Keratinocyte (primary cell): ENCODE measurements at regions not wholly inside any gene's neighbourhood (a gene's known extent, or its start where the extent isn't known, plus 50 kb on each side); places are given as distances from the start of the nearest gene placed in this dataset.

ENCODE experiments used
- DNase-seq: peaks from one replicate; pipeline ENCODE4 v3.0.0-alpha.2; 2011; ENCODE audit warnings: low read depth, missing footprints, low spot score
- FAIRE-seq: peaks from 2 replicates; lab custom pipeline; 2011; peaks lifted over from hg19 to GRCh38; lab: Jason Lieb, UNC
- H2AFZ ChIP-seq: 2 replicates; pipeline ENCODE4 v1.6.0; 2012; ENCODE audit warnings: low read length, control low read depth, inconsistent platforms; ENCODE audit not compliant: control insufficient read depth
- H3K27ac ChIP-seq: 2 replicates; pipeline ENCODE4 v1.5.1; 2011; ENCODE audit warnings: low read length; ENCODE audit not compliant: control insufficient read depth, insufficient read depth
- H3K27me3 ChIP-seq: 3 replicates; pipeline ENCODE4 v1.6.0; 2011; ENCODE audit warnings: low read length; ENCODE audit not compliant: control insufficient read depth, insufficient read depth; ENCODE audit errors: extremely low read depth
- H3K36me3 ChIP-seq, 2 experiments: 2 replicates in 1 of 2; 3 replicates in 1 of 2; pipeline ENCODE4 v1.5.1; 2011; ENCODE audit warnings: low read length in 2 of 2, mild to moderate bottlenecking in 1 of 2; ENCODE audit not compliant: control insufficient read depth in 2 of 2, insufficient read depth in 2 of 2; ENCODE audit errors: extremely low read depth in 1 of 2
- H3K4me1 ChIP-seq: 3 replicates; pipeline ENCODE4 v1.5.1; 2011; ENCODE audit warnings: low read length; ENCODE audit not compliant: control insufficient read depth, insufficient read depth; ENCODE audit errors: extremely low read depth
- H3K4me2 ChIP-seq: 3 replicates; pipeline ENCODE4 v1.6.0; 2011; ENCODE audit warnings: low read depth, low read length; ENCODE audit not compliant: control insufficient read depth, insufficient read depth; ENCODE audit errors: extremely low read depth
- H3K4me3 ChIP-seq, 3 experiments: fragments of 200-600 bp in 1 of 3; sonication (generic) in 1 of 3; 2 replicates in 2 of 3; 3 replicates in 1 of 3; pipeline ENCODE4 v1.5.1; 2011 to 2016; ENCODE audit warnings: low read length in 3 of 3, mild to moderate bottlenecking in 3 of 3, control low read depth in 2 of 3, inconsistent platforms in 1 of 3, low read depth in 1 of 3, mixed read lengths in 1 of 3, mixed run types in 1 of 3, moderate library complexity in 1 of 3; ENCODE audit not compliant: control insufficient read depth in 2 of 3, insufficient read depth in 2 of 3; ENCODE audit errors: extremely low read depth in 1 of 3
- H3K79me2 ChIP-seq: 2 replicates; pipeline ENCODE4 v1.6.0; 2012; ENCODE audit warnings: low read length; ENCODE audit not compliant: control insufficient read depth, insufficient read depth
- H3K9ac ChIP-seq: 3 replicates; pipeline ENCODE4 v1.6.0; 2011; ENCODE audit warnings: low read length; ENCODE audit not compliant: control insufficient read depth, insufficient read depth; ENCODE audit errors: extremely low read depth
- H3K9me1 ChIP-seq: 3 replicates; pipeline ENCODE4 v1.6.0; 2011; ENCODE audit warnings: low read length; ENCODE audit not compliant: control insufficient read depth, insufficient read depth; ENCODE audit errors: extremely low read depth
- H3K9me3 ChIP-seq: 2 replicates; pipeline ENCODE4 v1.5.1; 2012; ENCODE audit warnings: low read depth, low read length; ENCODE audit not compliant: control insufficient read depth
- H4K20me1 ChIP-seq: 3 replicates; pipeline ENCODE4 v1.6.0; 2011; ENCODE audit warnings: low read length; ENCODE audit not compliant: control insufficient read depth, insufficient read depth; ENCODE audit errors: extremely low read depth
- CTCF ChIP-seq, 3 experiments: IDR thresholded peaks in 1 of 3; conservative IDR thresholded peaks in 1 of 3; optimal IDR thresholded peaks in 1 of 3; 2 replicates in 2 of 3; 3 replicates in 1 of 3; pipeline versions ENCODE3 to v1.5.1; 2011; ENCODE audit warnings: low read length in 3 of 3, mild to moderate bottlenecking in 3 of 3, moderate library complexity in 2 of 3, control low read depth in 1 of 3, inconsistent platforms in 1 of 3; ENCODE audit not compliant: insufficient read depth in 2 of 3; ENCODE audit errors: extremely low read depth in 1 of 3
- EZH2 ChIP-seq: IDR thresholded peaks from one replicate; pipeline ENCODE4 v1.6.1; 2012; ENCODE audit warnings: inconsistent platforms, mild to moderate bottlenecking, low read length, moderate library complexity
- dilution Hi-C: fragments of 300-500 bp; cut with MboI; formaldehyde crosslinking; loops from one replicate; pipeline ENCODE4 v1.7.0; 2020; ENCODE audit warnings: low sequenced_read_pairs; ENCODE audit not compliant: extremely low pct_ligation_motif_present

DNA sequence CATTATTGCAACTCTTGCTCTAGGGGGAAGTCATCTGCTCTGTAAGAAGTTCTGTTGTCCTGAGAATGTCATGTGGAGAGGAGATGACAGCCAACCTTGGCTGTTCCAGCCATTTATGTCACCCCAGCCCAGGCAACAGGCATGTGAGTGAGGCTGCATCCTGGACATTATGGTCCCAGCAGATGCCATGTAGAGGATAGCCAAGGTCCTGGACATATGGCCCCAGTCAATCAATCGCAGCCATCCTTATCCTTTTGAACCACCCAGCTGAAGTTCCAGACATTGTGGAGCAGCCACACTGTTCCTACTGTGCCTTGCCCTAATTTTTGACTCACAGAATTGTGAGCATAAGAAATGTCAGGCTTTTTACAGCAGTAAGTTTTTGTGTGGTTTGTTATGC, 84.9 kb downstream of the AVPR1A start:
- no peak overlapping the region for H3K9ac ChIP-seq
- H3K4me2 ChIP-seq = no peak overlapping the region
- H3K4me1 ChIP-seq = no peaks in the 10 kb centered on the region
- H4K20me1 ChIP-seq = no peaks in the 10 kb centered on the region
- DNase-seq (no peak), FAIRE-seq (no peak)
- H2AFZ ChIP-seq = no peak overlapping the region
- no peak overlapping the region for H3K27ac ChIP-seq
- H3K79me2 ChIP-seq = no peaks in the 10 kb centered on the region
- no peaks in the 10 kb centered on the region for H3K9me3 ChIP-seq
- no peaks in the 10 kb centered on the region for H3K36me3 ChIP-seq
- dilution Hi-C loops = no loop called here
- H3K4me3 ChIP-seq = no peak overlapping the region
- TF ChIP-seq EZH2 (no peak), CTCF (optimal IDR thresholded peaks at IDR 0.05 in 1 of 3, IDR thresholded peaks at IDR 0.05 in 1 of 3, conservative IDR thresholded peaks at IDR 0.05 in 1 of 3; ENCODE audit: extremely low read depth in 1 of 3, insufficient read depth in 2 of 3, low read length in 3 of 3) (no peak)
- H3K9me1 ChIP-seq = no peaks in the 10 kb centered on the region
- H3K27me3 ChIP-seq = no peaks in the 10 kb centered on the region

- FAIRE-seq (no peak), DNase-seq (no peak)
- no peak overlapping the region for H3K27ac ChIP-seq
- H3K27me3 ChIP-seq = no peaks in the 10 kb centered on the region
- no peak overlapping the region for H2AFZ ChIP-seq
- no peak for TF ChIP-seq CTCF (optimal IDR thresholded peaks at IDR 0.05 in 1 of 3, IDR thresholded peaks at IDR 0.05 in 1 of 3, conservative IDR thresholded peaks at IDR 0.05 in 1 of 3; ENCODE audit: extremely low read depth in 1 of 3, insufficient read depth in 2 of 3, low read length in 3 of 3)
- TF ChIP-seq EZH2 = no peak
- H3K4me3 ChIP-seq = no peak overlapping the region
- no peaks in the 10 kb centered on the region for H4K20me1 ChIP-seq
- H3K9me1 ChIP-seq = no peaks in the 10 kb centered on the region
- H3K4me1 ChIP-seq = no peaks in the 10 kb centered on the region
- dilution Hi-C loops = no loop called here
- no peaks in the 10 kb centered on the region for H3K9me3 ChIP-seq
- H3K9ac ChIP-seq = no peak overlapping the region
- H3K36me3 ChIP-seq = no peaks in the 10 kb centered on the region
- H3K79me2 ChIP-seq = no peaks in the 10 kb centered on the region
- H3K4me2 ChIP-seq = no peak overlapping the region
Observed at GRCh38 chr12:63064080-63064479, 86.9 kb downstream of the AVPR1A start.
